RWPE2 (cell line): ENCODE measurements at regions not wholly inside any gene's neighbourhood (a gene's known extent, or its start where the extent isn't known, plus 50 kb on each side); places are given as distances from the start of the nearest gene placed in this dataset.

ENCODE experiments used
- ATAC-seq: fragments of 200-7000 bp; cut with Tn5 transposase; 3 replicates; pipeline ENCODE4 v1.9.1; 2021; ENCODE audit warnings: low read depth
- DNase-seq: peaks from one replicate; pipeline ENCODE4 v3.0.0-alpha.2; 2020; ENCODE audit warnings: low spot score
- H3K27ac ChIP-seq: fragments of 450-650 bp; 2 replicates; pipeline ENCODE4 v1.5.1; 2017; ENCODE audit warnings: mild to moderate bottlenecking; ENCODE audit not compliant: poor library complexity, severe bottlenecking
- H3K27me3 ChIP-seq: fragments of 250-450 bp; sonication (Bioruptor Pico); 2 replicates; pipeline ENCODE4 v1.5.1; 2021; ENCODE audit warnings: mild to moderate bottlenecking, moderate library complexity; ENCODE audit not compliant: insufficient read depth, poor library complexity, severe bottlenecking
- H3K36me3 ChIP-seq: fragments of 250-450 bp; sonication (Bioruptor Pico); 2 replicates; pipeline ENCODE4 v1.5.1; 2020; ENCODE audit warnings: low read depth, mild to moderate bottlenecking, moderate library complexity
- H3K4me1 ChIP-seq: fragments of 250-450 bp; sonication (Bioruptor Pico); 2 replicates; pipeline ENCODE4 v1.5.1; 2021; ENCODE audit warnings: mild to moderate bottlenecking, moderate library complexity; ENCODE audit not compliant: insufficient read depth, poor library complexity, severe bottlenecking
- H3K4me3 ChIP-seq: fragments of 250-450 bp; sonication (Bioruptor Pico); 2 replicates; pipeline ENCODE4 v1.5.1; 2021; ENCODE audit warnings: mild to moderate bottlenecking, moderate library complexity; ENCODE audit not compliant: severe bottlenecking
- H3K9me3 ChIP-seq: fragments of 250-450 bp; sonication (Bioruptor Pico); 2 replicates; pipeline ENCODE4 v1.5.1; 2021; ENCODE audit warnings: mild to moderate bottlenecking, moderate library complexity; ENCODE audit not compliant: severe bottlenecking
- CTCF ChIP-seq: fragments of 450-650 bp; IDR thresholded peaks from one replicate; pipeline ENCODE4 v1.5.1; 2017; ENCODE audit warnings: mild to moderate bottlenecking, moderate library complexity; ENCODE audit not compliant: poor library complexity, severe bottlenecking

DNA sequence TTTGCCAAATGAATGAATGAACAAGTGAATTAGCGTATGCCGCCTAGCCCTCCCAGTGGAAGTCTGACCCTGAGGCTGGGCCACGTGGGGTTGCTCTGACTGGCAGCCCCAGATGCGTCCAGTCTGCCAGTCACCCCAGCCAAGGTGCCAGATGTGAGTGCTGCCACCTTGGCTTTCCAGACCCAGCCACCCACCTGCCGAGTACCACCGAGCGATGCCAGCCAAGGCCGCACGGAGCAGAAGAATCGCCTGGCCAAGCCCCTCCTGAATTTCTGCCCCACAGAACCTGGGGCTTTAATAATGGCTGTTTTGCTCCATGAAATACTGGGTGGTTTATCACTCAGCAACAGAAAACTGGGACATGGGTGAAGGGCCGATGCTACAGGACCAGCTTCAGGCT, 59.3 kb downstream of the ADRA2C start:
- no peaks in the 10 kb centered on the region for H3K4me1 ChIP-seq
- TF ChIP-seq CTCF, result no peak
- no peaks in the 10 kb centered on the region for H3K36me3 ChIP-seq
- no peak for DNase-seq
- H3K27ac ChIP-seq, result no peak overlapping the region
- no peaks in the 10 kb centered on the region for H3K9me3 ChIP-seq
- no peak overlapping the region for H3K4me3 ChIP-seq
- peaks cover 14% of the 10 kb centered on the region for H3K27me3 ChIP-seq
- no peak for ATAC-seq

- Histone ChIP-seq H3K27ac (no peak overlapping the region), H3K36me3 (no peaks in the 10 kb centered on the region), H3K27me3 (peaks cover 14% of the 10 kb centered on the region), H3K4me3 (no peak overlapping the region), H3K4me1 (no peaks in the 10 kb centered on the region), H3K9me3 (no peaks in the 10 kb centered on the region)
- no peak for TF ChIP-seq CTCF
- ATAC-seq (no peak), DNase-seq (no peak)
Measured at GRCh38 chr4:3826247-3827172, 60.3 kb downstream of the ADRA2C start.

- no peak overlapping the region for H3K4me3 ChIP-seq
- H3K27me3 ChIP-seq, result peaks cover 14% of the 10 kb centered on the region
- no peaks in the 10 kb centered on the region for H3K9me3 ChIP-seq
- ATAC-seq (0 out of 3 replicates have a peak, but pooled peaks have one; percentile 8), DNase-seq (no peak)
- H3K36me3 ChIP-seq, result no peaks in the 10 kb centered on the region
- TF ChIP-seq CTCF, result no peak
- no peaks in the 10 kb centered on the region for H3K4me1 ChIP-seq
- H3K27ac ChIP-seq, result no peak overlapping the region
Measured at GRCh38 chr4:3827616-3828492, 61.7 kb downstream of the ADRA2C start.

GRCh38 chr4:3828546-3828945, 62.4 kb downstream of the ADRA2C start:
- H3K36me3 ChIP-seq, result no peaks in the 10 kb centered on the region
- no peak for ATAC-seq
- no peaks in the 10 kb centered on the region for H3K4me1 ChIP-seq
- no peak overlapping the region for H3K27ac ChIP-seq
- H3K27me3 ChIP-seq, result peaks cover 14% of the 10 kb centered on the region
- no peak overlapping the region for H3K4me3 ChIP-seq
- no peaks in the 10 kb centered on the region for H3K9me3 ChIP-seq
- no peak for DNase-seq
- TF ChIP-seq CTCF, result no peak
